ENCODE measurements at regions not wholly inside any gene's neighbourhood (a gene's known extent, or its start where the extent isn't known, plus 50 kb on each side); places are given as distances from the start of the nearest gene placed in this dataset.

DNA sequence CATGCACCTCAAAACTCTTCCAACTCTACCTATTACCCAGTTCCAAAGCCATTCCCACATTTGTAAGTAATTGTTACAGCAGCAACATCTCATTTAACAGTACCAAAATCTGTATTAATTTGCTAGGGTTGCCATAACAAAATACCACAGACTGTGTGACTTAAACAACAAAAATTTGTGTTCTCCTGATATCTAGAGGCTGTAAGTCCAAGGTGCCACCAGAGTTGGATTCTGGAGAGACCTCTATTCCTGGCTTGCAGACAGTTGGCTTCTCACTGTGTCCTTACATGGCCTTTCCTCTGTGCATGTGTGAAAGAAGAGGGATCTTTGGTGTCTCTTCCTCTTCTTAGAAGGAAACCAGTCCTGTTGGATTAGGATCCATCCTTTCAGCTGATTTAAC, 203.8 kb upstream of the PIK3R1 start:
- TF ChIP-seq, protein P1, sequence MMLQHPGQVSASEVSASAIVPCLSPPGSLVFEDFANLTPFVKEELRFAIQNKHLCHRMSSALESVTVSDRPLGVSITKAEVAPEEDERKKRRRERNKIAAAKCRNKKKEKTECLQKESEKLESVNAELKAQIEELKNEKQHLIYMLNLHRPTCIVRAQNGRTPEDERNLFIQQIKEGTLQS (IDR thresholded peaks at IDR 0.05) = no peak
- TF ChIP-seq RAD21 (IDR thresholded peaks at IDR 0.05) (no peak), JUND (IDR thresholded peaks at IDR 0.05) (no peak), YY1 (IDR thresholded peaks at IDR 0.05) (no peak), HNF4G (IDR thresholded peaks at IDR 0.05) (no peak), RXRA (IDR thresholded peaks at IDR 0.05) (no peak), SP1 (IDR thresholded peaks at IDR 0.05) (no peak), FOXA1 (IDR thresholded peaks at IDR 0.05) (no peak)
- TF ChIP-seq, protein P2, sequence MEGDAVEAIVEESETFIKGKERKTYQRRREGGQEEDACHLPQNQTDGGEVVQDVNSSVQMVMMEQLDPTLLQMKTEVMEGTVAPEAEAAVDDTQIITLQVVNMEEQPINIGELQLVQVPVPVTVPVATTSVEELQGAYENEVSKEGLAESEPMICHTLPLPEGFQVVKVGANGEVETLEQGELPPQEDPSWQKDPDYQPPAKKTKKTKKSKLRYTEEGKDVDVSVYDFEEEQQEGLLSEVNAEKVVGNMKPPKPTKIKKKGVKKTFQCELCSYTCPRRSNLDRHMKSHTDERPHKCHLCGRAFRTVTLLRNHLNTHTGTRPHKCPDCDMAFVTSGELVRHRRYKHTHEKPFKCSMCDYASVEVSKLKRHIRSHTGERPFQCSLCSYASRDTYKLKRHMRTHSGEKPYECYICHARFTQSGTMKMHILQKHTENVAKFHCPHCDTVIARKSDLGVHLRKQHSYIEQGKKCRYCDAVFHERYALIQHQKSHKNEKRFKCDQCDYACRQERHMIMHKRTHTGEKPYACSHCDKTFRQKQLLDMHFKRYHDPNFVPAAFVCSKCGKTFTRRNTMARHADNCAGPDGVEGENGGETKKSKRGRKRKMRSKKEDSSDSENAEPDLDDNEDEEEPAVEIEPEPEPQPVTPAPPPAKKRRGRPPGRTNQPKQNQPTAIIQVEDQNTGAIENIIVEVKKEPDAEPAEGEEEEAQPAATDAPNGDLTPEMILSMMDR (IDR thresholded peaks at IDR 0.05; ENCODE audit: low read depth, low read length, missing input control) = no peak

Data from liver (tissue), 3 donors.